ENCODE measurements at regions not wholly inside any gene's neighbourhood (a gene's known extent, or its start where the extent isn't known, plus 50 kb on each side); places are given as distances from the start of the nearest gene placed in this dataset.

- TF ChIP-seq GATA2 (IDR thresholded peaks at IDR 0.05; ENCODE audit: low read depth, low read length) (no peak), GATA3 (IDR thresholded peaks at IDR 0.05; ENCODE audit: low read depth, low read length) (no peak)
Observed at GRCh38 chr4:33722254-33722653, 2522.1 kb downstream of the ARAP2 start.

All from SH-SY5Y (cell line).